ENCODE measurements at regions not wholly inside any gene's neighbourhood (a gene's known extent, or its start where the extent isn't known, plus 50 kb on each side); places are given as distances from the start of the nearest gene placed in this dataset.
"Not testable (repeated sequence)": the region's sequence is repeated elsewhere in the genome, so short reads cannot be mapped to it uniquely, and the experiment has no call there.

GRCh38 chr3:8312685-8313084, 188.9 kb upstream of the LMCD1 start:
- no peak for DNase-seq (ENCODE audit: low read depth in 1 of 2, low spot score in 1 of 2)
- TF ChIP-seq GABPA (IDR thresholded peaks at IDR 0.05; ENCODE audit: low read depth) (no peak), REST (IDR thresholded peaks at IDR 0.05; ENCODE audit: insufficient replicate concordance, low read depth) (no peak), POLR2AphosphoS5 (IDR thresholded peaks at IDR 0.05; ENCODE audit: low read depth) (no peak), SPI1 (IDR thresholded peaks at IDR 0.05; ENCODE audit: borderline replicate concordance, low read depth) (no peak), CTCF (IDR thresholded peaks at IDR 0.05; ENCODE audit: insufficient read depth, low read length) (no peak)
- H3K4me3 ChIP-seq (replicated peaks; ENCODE audit: insufficient read depth, low read length) = no peak overlapping the region

GRCh38 chr3:8313560-8314267, 187.9 kb upstream of the LMCD1 start:
- no peak overlapping the region for H3K4me3 ChIP-seq (replicated peaks; ENCODE audit: insufficient read depth, low read length)
- H3K27ac ChIP-seq (replicated peaks) = no peak overlapping the region
- no peaks in the 10 kb centered on the region for H3K27me3 ChIP-seq (ENCODE audit: insufficient read depth, poor library complexity, severe bottlenecking)
- DNase-seq (ENCODE audit: low read depth in 1 of 2, low spot score in 1 of 2) = no peak
- TF ChIP-seq CTCF (IDR thresholded peaks at IDR 0.05; ENCODE audit: insufficient read depth, low read length) = no peak
- TF ChIP-seq GABPA (IDR thresholded peaks at IDR 0.05; ENCODE audit: low read depth) = no peak
- no peak for TF ChIP-seq POLR2AphosphoS5 (IDR thresholded peaks at IDR 0.05; ENCODE audit: low read depth)
- TF ChIP-seq SPI1 (IDR thresholded peaks at IDR 0.05; ENCODE audit: borderline replicate concordance, low read depth) = no peak
- TF ChIP-seq REST (IDR thresholded peaks at IDR 0.05; ENCODE audit: insufficient replicate concordance, low read depth) = no peak

More at GRCh38 chr3:8312685-8313084, 188.9 kb upstream of the LMCD1 start:
- no peak overlapping the region for H3K27ac ChIP-seq (replicated peaks)
- no peaks in the 10 kb centered on the region for H3K27me3 ChIP-seq (ENCODE audit: insufficient read depth, poor library complexity, severe bottlenecking)

GRCh38 chr3:8315526-8315925, 186.1 kb upstream of the LMCD1 start:
- not testable (repeated sequence) for H3K27ac ChIP-seq (replicated peaks); DNase-seq (ENCODE audit: low read depth in 1 of 2, low spot score in 1 of 2); H3K4me3 ChIP-seq (replicated peaks; ENCODE audit: insufficient read depth, low read length); H3K27me3 ChIP-seq (ENCODE audit: insufficient read depth, poor library complexity, severe bottlenecking)

DNA sequence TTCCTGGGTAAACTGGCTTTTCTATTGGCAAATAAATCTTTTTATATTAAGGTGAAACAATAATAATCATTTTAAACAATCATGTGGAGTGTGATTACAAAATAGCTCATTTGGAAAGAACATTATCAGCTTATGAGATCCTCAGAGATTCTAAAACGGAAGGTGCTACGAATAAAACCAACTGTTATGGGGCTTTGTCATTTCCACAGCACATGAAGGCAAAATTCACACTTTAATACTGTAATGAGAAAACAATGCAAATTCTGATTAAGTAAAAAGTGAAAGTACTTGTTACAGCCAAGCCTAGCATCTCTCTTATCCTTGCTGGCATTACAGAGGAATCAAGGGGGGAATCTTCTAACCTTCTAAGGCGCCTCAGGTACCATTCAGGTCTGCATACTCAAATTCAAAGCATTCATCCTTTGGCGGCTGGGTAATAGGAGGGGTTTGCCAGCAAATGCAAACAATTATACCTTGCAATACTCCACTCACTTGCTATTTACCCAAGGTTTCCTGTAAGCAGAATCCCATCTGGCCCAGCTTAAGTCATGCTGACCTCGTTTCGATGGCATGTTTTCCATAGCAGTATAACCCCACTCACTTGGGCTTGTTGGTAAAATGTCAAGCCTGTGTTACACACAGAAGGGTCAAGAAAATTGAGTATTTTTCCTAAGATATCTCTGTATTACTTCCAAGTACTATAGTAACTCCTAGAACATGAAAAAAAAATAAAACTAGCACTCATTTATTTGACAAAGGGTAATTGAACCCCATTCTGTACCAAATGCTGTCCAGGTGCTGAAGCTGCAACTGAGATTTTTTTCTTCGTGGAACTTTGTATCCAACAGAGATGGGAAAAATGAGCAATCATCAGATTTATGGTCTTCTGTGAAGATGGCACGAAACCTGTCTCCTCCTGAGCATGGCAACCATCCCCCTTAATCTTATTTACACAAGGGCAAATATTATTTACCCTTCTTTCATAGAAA, 183.7 kb upstream of the LMCD1 start:
- Histone ChIP-seq H3K27ac (replicated peaks) (no peak overlapping the region), H3K4me3 (replicated peaks; ENCODE audit: insufficient read depth, low read length) (no peak overlapping the region), H3K27me3 (ENCODE audit: insufficient read depth, poor library complexity, severe bottlenecking) (no peaks in the 10 kb centered on the region)
- TF ChIP-seq SPI1 (IDR thresholded peaks at IDR 0.05; ENCODE audit: borderline replicate concordance, low read depth) = no peak
- TF ChIP-seq REST (IDR thresholded peaks at IDR 0.05; ENCODE audit: insufficient replicate concordance, low read depth) = peak; percentile 79
- TF ChIP-seq GABPA (IDR thresholded peaks at IDR 0.05; ENCODE audit: low read depth) = no peak
- no peak for DNase-seq (ENCODE audit: low read depth in 1 of 2, low spot score in 1 of 2)

Data from HL-60 (cell line).